Epithelial cell of proximal tubule (primary cell): ENCODE measurements at regions not wholly inside any gene's neighbourhood (a gene's known extent, or its start where the extent isn't known, plus 50 kb on each side); places are given as distances from the start of the nearest gene placed in this dataset.

Experiments
- DNase-seq: peaks from one replicate; pipeline ENCODE4 v3.0.0-alpha.2; 2011; ENCODE audit warnings: low read depth
- H3K4me3 ChIP-seq: 2 replicates; pipeline ENCODE4 v1.5.1; 2011; ENCODE audit warnings: low read depth, mild to moderate bottlenecking, low read length
- TF ChIP-seq, protein P1 (sequence below): conservative IDR thresholded peaks from 2 replicates; pipeline ENCODE4 v1.5.1; 2012; ENCODE audit warnings: low read depth, mild to moderate bottlenecking, low read length

DNA sequence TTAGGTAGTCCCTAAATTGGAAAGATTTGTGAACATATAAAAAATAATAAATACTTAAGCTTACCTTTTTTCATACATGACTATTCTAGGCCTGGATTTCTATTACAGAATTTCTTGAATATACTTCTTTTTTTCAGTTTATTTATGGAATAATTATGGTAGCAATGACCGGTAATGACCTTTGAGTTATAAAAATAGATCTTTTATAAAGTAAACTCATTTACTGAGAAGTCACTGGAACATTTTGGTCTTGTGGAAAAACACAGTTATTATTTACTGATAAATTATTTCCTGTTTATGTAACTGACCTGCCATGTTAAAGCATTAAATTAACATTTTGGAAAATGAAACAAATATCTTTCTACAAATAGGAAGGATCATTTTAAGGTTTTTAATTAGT is 80.4 kb upstream of the RASGEF1B start:
- no peak for DNase-seq
- no peak overlapping the region for H3K4me3 ChIP-seq
- TF ChIP-seq, protein P1, sequence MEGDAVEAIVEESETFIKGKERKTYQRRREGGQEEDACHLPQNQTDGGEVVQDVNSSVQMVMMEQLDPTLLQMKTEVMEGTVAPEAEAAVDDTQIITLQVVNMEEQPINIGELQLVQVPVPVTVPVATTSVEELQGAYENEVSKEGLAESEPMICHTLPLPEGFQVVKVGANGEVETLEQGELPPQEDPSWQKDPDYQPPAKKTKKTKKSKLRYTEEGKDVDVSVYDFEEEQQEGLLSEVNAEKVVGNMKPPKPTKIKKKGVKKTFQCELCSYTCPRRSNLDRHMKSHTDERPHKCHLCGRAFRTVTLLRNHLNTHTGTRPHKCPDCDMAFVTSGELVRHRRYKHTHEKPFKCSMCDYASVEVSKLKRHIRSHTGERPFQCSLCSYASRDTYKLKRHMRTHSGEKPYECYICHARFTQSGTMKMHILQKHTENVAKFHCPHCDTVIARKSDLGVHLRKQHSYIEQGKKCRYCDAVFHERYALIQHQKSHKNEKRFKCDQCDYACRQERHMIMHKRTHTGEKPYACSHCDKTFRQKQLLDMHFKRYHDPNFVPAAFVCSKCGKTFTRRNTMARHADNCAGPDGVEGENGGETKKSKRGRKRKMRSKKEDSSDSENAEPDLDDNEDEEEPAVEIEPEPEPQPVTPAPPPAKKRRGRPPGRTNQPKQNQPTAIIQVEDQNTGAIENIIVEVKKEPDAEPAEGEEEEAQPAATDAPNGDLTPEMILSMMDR = no peak

DNA sequence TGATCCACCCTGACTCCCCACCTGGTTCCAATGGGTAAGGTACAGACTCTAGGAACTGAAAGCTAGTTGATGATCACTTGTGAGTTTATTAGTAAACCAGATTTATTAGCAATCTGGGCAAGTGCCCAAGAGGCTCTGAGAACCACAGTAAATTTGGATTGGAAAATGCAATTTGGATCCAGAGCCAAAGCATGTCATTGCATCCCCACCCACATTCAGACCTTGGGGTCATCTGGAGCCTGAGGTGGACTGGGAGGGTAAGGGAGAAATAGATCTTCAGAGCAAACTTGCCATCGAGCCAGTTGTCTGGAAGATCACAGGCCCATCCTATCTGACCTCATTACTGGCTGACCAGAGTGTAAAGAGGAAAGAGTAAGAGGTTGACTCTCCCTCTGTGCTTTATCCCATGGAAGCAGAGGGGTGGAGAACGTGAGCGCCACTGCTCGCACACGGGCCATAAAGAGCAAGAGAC is 78.7 kb upstream of the RASGEF1B start:
- TF ChIP-seq, protein P1 = no peak
- no peak for DNase-seq

DNA sequence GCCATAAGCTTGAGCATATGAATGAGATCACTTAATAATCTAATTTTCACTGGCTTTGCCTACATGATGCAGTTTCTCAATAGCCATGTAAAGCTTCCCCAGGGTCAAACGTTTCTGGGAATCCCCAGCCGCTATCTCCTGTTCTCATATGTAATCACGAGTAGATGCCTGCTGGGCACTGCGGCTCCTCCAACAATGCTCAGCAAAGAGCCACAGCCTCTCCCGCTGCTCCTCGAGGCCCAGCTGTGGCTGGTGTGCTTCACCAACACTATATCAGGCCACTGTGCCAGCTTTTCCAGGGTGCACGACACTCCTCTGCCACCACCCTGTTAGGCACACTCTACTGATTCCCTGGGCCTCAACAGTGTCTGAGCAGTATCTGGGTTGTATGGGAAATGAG is 78.3 kb upstream of the RASGEF1B start:
- TF ChIP-seq, protein P1 = no peak
- no peak for DNase-seq
- no peak overlapping the region for H3K4me3 ChIP-seq

More for the DNA sequence above, 78.7 kb upstream of the RASGEF1B start:
- H3K4me3 ChIP-seq = no peak overlapping the region

DNA sequence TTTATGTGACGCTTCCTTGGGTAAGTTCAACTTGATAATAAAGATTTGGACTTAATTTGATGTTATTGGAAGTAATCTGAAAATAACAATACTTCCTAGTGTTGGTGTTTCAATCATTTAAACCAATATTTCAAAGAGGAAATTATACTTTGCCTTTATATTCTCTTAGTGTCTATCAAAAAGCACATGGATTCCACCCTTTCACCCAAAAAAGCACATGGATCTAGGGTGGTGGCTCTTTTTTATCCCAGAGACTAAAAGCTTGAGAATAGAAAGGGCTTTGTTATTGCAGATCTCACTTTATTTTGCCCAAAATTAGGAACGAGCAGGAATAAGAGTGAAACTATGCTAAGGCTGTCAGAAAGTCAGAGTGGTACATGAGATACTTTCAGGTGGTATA is 75.1 kb upstream of the RASGEF1B start:
- no peak overlapping the region for H3K4me3 ChIP-seq
- DNase-seq = no peak
- TF ChIP-seq, protein P1 = no peak

DNA sequence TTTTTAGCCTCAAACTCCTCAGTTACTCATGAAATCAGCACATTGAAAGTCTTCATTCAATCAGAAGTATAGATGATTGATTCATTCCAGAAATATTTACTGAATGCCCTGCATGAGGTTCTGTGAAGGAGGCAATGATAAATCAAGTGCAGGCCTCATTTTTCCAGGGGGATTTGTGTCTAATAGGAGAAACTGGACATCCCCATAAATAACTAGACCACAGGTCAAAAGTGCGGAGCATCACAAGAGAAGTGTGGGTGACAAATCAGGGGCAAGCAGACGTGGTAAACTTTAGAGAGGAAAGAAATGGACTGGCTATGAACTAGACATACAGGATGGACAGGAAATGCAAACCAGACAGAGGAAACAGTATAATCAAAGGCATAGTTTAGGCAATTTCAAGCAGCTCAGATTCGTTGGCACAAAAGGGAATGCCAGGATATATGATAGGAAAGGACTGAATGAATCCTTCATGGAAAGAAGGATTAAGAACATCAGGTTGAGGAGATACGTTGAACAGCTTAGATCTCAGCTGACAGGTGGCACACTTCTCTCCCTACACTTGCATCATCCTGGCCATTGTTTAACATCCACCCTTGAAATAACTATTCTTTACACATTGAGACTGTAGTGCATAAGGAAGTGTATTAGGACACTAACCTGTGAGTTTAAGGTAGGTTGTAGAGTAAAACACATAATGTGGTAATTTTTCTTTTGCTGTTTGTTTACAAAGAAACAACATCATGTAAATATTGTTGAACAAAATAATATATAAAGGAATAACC is 69.6 kb upstream of the RASGEF1B start:
- H3K4me3 ChIP-seq = no peak overlapping the region
- DNase-seq = no peak
- TF ChIP-seq, protein P1 = no peak

DNA sequence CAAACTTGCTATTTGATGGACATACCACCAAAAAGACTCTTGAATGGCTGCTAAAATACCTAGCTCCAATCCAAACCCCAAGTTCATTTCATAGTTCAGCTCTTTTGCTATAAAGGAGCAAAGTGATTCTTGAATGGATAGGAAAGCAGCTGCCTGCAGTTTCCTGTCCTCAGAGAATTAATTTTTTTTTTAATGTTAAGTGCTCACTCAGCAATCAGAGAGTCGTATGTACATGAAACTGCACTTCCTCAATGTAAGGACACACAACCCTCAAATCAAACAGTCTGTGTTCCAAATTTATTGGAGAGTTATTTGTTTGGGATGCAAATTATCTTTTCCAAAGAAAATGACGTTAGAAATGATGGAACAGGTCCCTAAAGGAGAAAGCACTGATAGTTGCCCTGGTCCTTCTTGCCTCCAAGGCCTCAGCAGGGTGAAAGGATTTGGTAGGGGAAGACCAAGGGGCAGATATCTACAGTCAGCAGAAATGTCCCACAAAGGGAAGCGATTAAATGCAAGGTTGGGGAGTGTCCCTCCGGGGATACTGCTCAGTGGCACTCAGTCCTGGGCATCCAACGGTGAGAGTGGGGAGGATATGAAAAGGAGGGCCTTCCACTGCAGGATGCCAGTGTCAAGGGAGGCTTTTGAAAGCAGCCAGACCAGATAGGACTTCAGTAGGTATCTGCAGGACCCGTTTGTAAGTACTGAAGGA is 67.2 kb upstream of the RASGEF1B start:
- no peak overlapping the region for H3K4me3 ChIP-seq
- TF ChIP-seq, protein P1 = no peak
- DNase-seq = no peak

DNA sequence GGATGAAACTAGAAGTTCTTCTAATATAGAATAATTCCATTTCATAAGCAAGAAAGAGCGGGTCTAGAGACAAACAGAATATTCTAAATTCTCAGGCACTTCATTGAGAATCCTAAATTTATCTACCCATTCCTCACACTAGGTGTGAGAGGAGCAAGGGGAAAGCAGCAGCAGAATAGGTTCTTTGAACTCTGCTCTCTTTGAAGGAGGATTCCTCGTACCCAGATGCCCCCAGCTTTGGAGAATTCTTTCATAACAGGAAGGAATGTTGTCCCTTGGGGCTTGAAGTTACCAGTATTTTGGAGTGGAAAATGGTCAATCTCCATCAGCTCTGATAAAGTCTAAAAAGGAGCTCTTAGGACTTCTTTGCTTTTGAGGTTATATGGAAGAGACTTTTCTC is 59.7 kb upstream of the RASGEF1B start:
- DNase-seq = no peak
- TF ChIP-seq, protein P1 = no peak

More for the DNA sequence above, 59.7 kb upstream of the RASGEF1B start:
- H3K4me3 ChIP-seq = no peak overlapping the region
